ENCODE measurements at regions not wholly inside any gene's neighbourhood (a gene's known extent, or its start where the extent isn't known, plus 50 kb on each side); places are given as distances from the start of the nearest gene placed in this dataset.

DNA sequence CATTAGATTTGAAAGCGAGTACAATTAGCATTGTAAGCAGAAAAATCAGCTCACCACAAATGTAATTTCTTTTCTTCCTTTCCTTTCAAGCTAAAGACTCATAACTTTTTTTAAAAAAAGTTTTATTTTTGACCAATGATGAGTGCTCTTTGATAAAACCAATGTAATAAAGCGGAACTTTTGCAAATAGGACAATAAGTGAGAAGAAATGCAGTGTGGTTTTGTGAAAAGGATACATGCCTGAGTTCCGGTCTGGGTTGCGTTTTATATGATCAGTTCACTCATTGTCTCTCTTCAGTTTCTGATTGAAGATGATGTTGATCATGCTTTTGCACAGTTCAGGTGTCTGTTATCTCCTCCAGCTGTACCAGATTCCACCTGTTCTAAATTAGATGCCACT is 274.4 kb downstream of the KLF12 start:
- no peak for TF ChIP-seq ZNF677 (tag by site-specific recombination; IDR thresholded peaks at IDR 0.05)
- TF ChIP-seq MYNN (tag by site-specific recombination; IDR thresholded peaks at IDR 0.05; ENCODE audit: borderline replicate concordance) = no peak
- TF ChIP-seq, protein P1, sequence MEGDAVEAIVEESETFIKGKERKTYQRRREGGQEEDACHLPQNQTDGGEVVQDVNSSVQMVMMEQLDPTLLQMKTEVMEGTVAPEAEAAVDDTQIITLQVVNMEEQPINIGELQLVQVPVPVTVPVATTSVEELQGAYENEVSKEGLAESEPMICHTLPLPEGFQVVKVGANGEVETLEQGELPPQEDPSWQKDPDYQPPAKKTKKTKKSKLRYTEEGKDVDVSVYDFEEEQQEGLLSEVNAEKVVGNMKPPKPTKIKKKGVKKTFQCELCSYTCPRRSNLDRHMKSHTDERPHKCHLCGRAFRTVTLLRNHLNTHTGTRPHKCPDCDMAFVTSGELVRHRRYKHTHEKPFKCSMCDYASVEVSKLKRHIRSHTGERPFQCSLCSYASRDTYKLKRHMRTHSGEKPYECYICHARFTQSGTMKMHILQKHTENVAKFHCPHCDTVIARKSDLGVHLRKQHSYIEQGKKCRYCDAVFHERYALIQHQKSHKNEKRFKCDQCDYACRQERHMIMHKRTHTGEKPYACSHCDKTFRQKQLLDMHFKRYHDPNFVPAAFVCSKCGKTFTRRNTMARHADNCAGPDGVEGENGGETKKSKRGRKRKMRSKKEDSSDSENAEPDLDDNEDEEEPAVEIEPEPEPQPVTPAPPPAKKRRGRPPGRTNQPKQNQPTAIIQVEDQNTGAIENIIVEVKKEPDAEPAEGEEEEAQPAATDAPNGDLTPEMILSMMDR (tag by site-specific recombination; IDR thresholded peaks at IDR 0.05) = no peak
- no peak for TF ChIP-seq ZNF174 (tag by site-specific recombination; IDR thresholded peaks at IDR 0.05)
- no peak for TF ChIP-seq ZNF433 (tag by site-specific recombination; IDR thresholded peaks at IDR 0.05; ENCODE audit: low read depth)
- TF ChIP-seq, protein P2, sequence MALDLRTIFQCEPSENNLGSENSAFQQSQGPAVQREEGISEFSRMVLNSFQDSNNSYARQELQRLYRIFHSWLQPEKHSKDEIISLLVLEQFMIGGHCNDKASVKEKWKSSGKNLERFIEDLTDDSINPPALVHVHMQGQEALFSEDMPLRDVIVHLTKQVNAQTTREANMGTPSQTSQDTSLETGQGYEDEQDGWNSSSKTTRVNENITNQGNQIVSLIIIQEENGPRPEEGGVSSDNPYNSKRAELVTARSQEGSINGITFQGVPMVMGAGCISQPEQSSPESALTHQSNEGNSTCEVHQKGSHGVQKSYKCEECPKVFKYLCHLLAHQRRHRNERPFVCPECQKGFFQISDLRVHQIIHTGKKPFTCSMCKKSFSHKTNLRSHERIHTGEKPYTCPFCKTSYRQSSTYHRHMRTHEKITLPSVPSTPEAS (tag by site-specific recombination; IDR thresholded peaks at IDR 0.05) = no peak
- TF ChIP-seq ZNF664 (tag by site-specific recombination; IDR thresholded peaks at IDR 0.05) = no peak
- no peak for TF ChIP-seq ZNF558 (tag by site-specific recombination; IDR thresholded peaks at IDR 0.05)
- no peak for TF ChIP-seq YY1 (tag by site-specific recombination; IDR thresholded peaks at IDR 0.05)
- TF ChIP-seq ZNF274 (IDR thresholded peaks at IDR 0.05; ENCODE audit: low read length) = no peak
- TF ChIP-seq ZNF274 (tag by site-specific recombination; IDR thresholded peaks at IDR 0.05; ENCODE audit: borderline replicate concordance) = no peak
- TF ChIP-seq ZNF785 (tag by site-specific recombination; IDR thresholded peaks at IDR 0.05) = no peak
- no peak for TF ChIP-seq HOXA7 (CRISPR knock-in tag; IDR thresholded peaks at IDR 0.05; ENCODE audit: borderline replicate concordance)
- no peak for TF ChIP-seq KLF1 (tag by site-specific recombination; IDR thresholded peaks at IDR 0.05)
- TF ChIP-seq YY2 (tag by site-specific recombination; IDR thresholded peaks at IDR 0.05) = no peak

All from HEK293 (cell line).